ENCODE measurements at regions not wholly inside any gene's neighbourhood (a gene's known extent, or its start where the extent isn't known, plus 50 kb on each side); places are given as distances from the start of the nearest gene placed in this dataset.
A peak's percentile ranks its signal among the peaks of the same experiment; 100 is the strongest.

DNA sequence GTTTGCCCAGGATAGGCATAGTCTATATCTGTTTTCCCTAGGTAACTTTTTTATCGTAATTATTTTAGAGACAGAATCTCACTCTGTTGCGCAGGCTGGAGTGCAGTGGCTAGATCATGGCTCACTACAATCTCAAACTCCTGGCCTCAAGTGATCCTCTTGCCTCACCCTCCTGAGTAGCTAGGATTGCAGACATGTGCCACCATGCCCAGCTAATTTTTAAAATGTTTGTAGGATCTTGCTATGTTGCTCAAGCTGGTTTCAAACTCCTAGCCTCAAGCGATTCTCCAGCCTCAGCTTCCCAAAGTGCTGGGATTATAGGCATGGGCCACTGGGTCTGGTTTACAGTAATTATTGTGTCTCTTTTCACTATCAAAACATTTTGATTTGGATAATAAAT lies 58.6 kb upstream of the SOX13 start:
- WGBS, 2 experiments (ENCODE audit: extremely low coverage in 1 of 2, insufficient coverage in 1 of 2, insufficient read length in 1 of 2, insufficient replicate concordance in 2 of 2, low coverage in 1 of 2, low lambda C conversion rate in 2 of 2, missing lambda C conversion rate in 1 of 2) = 93% methylated on average over 3 of the region's 3 CpGs; no CpG with 5 or more reads in 1 of the 2 experiments
- FAIRE-seq = no peak
- CTCF ChIA-PET (ENCODE audit: partially characterized antibody) = interaction anchor here (0.9 to 1.4 kb wide), 3 partner anchors 42 to 143 kb away, joined by 3 to 4 read pairs (median 4); no protein-coding TSS in a partner anchor
- no peak for TF ChIP-seq TCF12 (IDR thresholded peaks at IDR 0.05; ENCODE audit: low read depth, low read length)
- TF ChIP-seq FOSL1 (IDR thresholded peaks at IDR 0.05; ENCODE audit: insufficient read depth, low read depth, low read length) = no peak
- no peak for TF ChIP-seq MAFK (IDR thresholded peaks at IDR 0.05; ENCODE audit: low read depth, low read length)
- TF ChIP-seq NRF1 (IDR thresholded peaks at IDR 0.05; ENCODE audit: low read depth, low read length) = no peak

More for the DNA sequence above, 58.6 kb upstream of the SOX13 start:
- Histone ChIP-seq H3K4me2 (ENCODE audit: insufficient read depth in 1 of 2, low read depth in 2 of 2, low read length in 2 of 2) (no peak overlapping the region), H2AFZ (ENCODE audit: low read length) (no peak overlapping the region), H4K91ac (replicated peaks; ENCODE audit: insufficient read length, low read length) (no peak overlapping the region), H3K18ac (ENCODE audit: extremely low read depth, low read length) (no peak overlapping the region), H3K79me1 (ENCODE audit: low read depth, low read length) (no peaks in the 10 kb centered on the region), H3K4me1 (replicated peaks in 1 of 4; ENCODE audit: control insufficient read depth in 3 of 4, insufficient read depth in 4 of 4, low read length in 3 of 4) (peaks cover 0 to 10% (median 1%) of the 10 kb centered on the region in 4 experiments; a peak in 3 of 7 replicates), H3K4ac (replicated peaks; ENCODE audit: insufficient read length, low read depth, low read length) (no peak overlapping the region), H3K23me2 (ENCODE audit: low read depth, low read length) (no peaks in the 10 kb centered on the region), H2BK15ac (ENCODE audit: low read length) (no peak overlapping the region), H3K27ac (ENCODE audit: low read depth, low read length) (no peak overlapping the region), H4K8ac (ENCODE audit: extremely low read depth, insufficient read depth, low read length) (no peak overlapping the region), H3K4me3 (ENCODE audit: extremely low read depth in 1 of 4, insufficient read depth in 2 of 4, low read depth in 3 of 4, low read length in 4 of 4) (no peak overlapping the region), H2BK120ac (replicated peaks; ENCODE audit: low read depth, low read length) (no peak overlapping the region), H2AK5ac (ENCODE audit: low read depth, low read length) (no peak overlapping the region), H3K27me3 (replicated peaks in 1 of 4; ENCODE audit: control insufficient read depth in 3 of 4, extremely low read depth in 1 of 4, insufficient read depth in 3 of 4, low read length in 3 of 4) (no peaks in the 10 kb centered on the region), H3K9me3 (ENCODE audit: insufficient read depth in 2 of 2, low read depth in 1 of 2, low read length in 1 of 2) (no peaks in the 10 kb centered on the region), H3K36me3 (ENCODE audit: control insufficient read depth in 2 of 4, insufficient read depth in 4 of 4, low read length in 3 of 4) (no peaks in the 10 kb centered on the region), H3K14ac (ENCODE audit: insufficient read length) (no peak overlapping the region), H3K9ac (replicated peaks in 1 of 4; ENCODE audit: extremely low read depth in 1 of 4, low read depth in 3 of 4, low read length in 3 of 4) (no peak overlapping the region), H3K23ac (ENCODE audit: insufficient read length) (no peak overlapping the region), H2BK5ac (ENCODE audit: low read depth, low read length) (no peak overlapping the region), H3K56ac (replicated peaks; ENCODE audit: insufficient read length, low read depth, low read length) (no peak overlapping the region), H4K20me1 (replicated peaks in 1 of 2; ENCODE audit: control insufficient read depth in 1 of 2, insufficient read depth in 2 of 2, low read length in 2 of 2) (no peaks in the 10 kb centered on the region), H4K5ac (ENCODE audit: insufficient read length, low read depth, low read length) (no peak overlapping the region), H2BK20ac (ENCODE audit: low read length) (0 out of 2 replicates have a peak overlapping the region, but pooled peaks have one; percentile 26), H3K79me2 (ENCODE audit: control insufficient read depth in 1 of 2, insufficient read depth in 2 of 2, low read length in 2 of 2) (no peaks in the 10 kb centered on the region), H2BK12ac (ENCODE audit: low read depth, low read length) (no peak overlapping the region)
- POLR2A ChIA-PET (ENCODE audit: partially characterized antibody) = interaction anchor here (2.2 kb wide), 1 partner anchor 12 kb away, joined by 10 read pairs; no protein-coding TSS in a partner anchor
- no peak for DNase-seq (ENCODE audit: low read depth in 1 of 2, low spot score in 2 of 2)
